ENCODE measurements at regions not wholly inside any gene's neighbourhood (a gene's known extent, or its start where the extent isn't known, plus 50 kb on each side); places are given as distances from the start of the nearest gene placed in this dataset.
A peak's percentile ranks its signal among the peaks of the same experiment; 100 is the strongest.

DNA sequence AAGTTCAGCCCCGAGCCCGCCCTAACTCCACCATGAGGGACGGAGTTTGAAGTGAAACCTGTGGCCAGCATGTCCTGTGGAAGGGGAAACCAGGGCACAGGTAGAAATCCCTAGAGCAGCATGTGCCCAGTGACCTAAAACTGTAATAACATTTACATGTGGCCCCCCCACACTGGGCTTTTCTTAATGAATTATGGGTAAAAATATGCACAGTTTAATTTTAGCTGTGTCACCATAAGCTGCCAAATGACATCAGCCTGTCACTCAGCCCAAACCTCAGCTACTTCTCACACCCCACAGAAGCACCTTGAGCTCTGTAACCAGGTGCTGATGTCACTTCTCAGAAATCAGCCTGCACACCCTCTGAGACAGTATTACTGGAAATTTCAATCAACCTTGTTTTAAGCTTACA is 50.0 kb upstream of the SLC19A1 start:
- DNase-seq (ENCODE audit: low read depth, low spot score): peak; percentile 63
- H3K4me3 ChIP-seq (ENCODE audit: low read length): no peak overlapping the region

GRCh38 chr21:45592626-45593134 is 50.4 kb upstream of the SLC19A1 start:
- no peak for DNase-seq (ENCODE audit: low read depth, low spot score)
- H3K4me3 ChIP-seq (ENCODE audit: low read length): no peak overlapping the region

DNA sequence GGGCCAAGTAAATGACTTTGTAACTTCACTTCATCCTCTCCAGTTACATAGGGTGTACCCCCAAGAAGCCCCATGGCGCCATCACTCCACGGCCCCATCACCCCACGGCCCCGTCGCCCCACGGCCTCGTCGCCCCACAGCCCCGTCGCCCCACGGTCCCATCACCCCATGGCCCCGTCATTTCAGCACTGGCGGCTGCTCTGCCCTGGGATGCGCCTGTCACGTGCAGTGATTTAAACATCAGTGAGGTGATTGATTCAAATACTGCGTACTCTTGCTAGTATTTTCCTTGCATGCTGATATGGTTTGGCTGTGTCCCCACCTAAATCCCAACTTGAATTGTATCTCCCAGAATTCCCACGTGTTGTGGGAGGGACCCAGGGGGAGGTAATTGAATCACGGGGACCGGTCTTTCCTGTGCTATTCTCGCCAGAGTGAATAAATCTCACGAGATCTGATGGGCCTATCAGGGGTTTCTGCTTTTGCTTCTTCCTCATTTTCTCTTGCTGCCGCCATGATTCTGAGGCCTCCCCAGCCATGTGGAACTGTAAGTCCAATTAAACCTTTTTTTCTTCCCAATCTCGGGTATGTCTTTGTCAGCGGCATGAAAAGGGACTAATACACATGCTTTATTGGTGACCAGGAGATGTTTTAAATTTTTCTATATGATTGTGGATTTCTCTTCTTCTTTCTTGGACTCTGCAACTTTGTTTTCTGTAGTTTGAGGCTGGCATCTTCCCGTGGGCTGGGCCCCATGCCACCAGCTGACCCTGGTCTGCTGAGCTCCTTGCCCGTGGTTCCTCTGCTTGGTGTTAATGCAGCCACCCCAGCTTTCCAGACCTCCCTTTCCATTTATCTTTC is 50.1 kb upstream of the PCBP3 start:
- H3K4me3 ChIP-seq (ENCODE audit: low read length): no peak overlapping the region
- DNase-seq (ENCODE audit: low read depth, low spot score): no peak

Data from Jurkat, Clone E6-1 (cell line).